IPS-15b (cell line): ENCODE measurements at regions not wholly inside any gene's neighbourhood (a gene's known extent, or its start where the extent isn't known, plus 50 kb on each side); places are given as distances from the start of the nearest gene placed in this dataset.

Experiments
- H3K27me3 ChIP-seq: one replicate; pipeline ENCODE4 v1.6.1; 2013; ENCODE audit warnings: low read length; ENCODE audit not compliant: control insufficient read depth, insufficient read depth
- H3K36me3 ChIP-seq: one replicate; pipeline ENCODE4 v1.6.1; 2013; ENCODE audit warnings: low read length; ENCODE audit not compliant: control insufficient read depth, insufficient read depth
- H3K4me1 ChIP-seq: one replicate; pipeline ENCODE4 v1.6.1; 2013; ENCODE audit warnings: mild to moderate bottlenecking, low read length; ENCODE audit not compliant: control insufficient read depth, insufficient read depth
- H3K4me3 ChIP-seq: one replicate; pipeline ENCODE4 v1.5.1; 2013; ENCODE audit warnings: low read depth, low read length
- H3K9ac ChIP-seq: one replicate; pipeline ENCODE4 v1.6.1; 2013; ENCODE audit warnings: low read depth, mild to moderate bottlenecking, low read length
- H3K9me3 ChIP-seq: one replicate; pipeline ENCODE4 v1.6.1; 2013; ENCODE audit warnings: mild to moderate bottlenecking, low read length; ENCODE audit not compliant: control insufficient read depth, insufficient read depth

DNA sequence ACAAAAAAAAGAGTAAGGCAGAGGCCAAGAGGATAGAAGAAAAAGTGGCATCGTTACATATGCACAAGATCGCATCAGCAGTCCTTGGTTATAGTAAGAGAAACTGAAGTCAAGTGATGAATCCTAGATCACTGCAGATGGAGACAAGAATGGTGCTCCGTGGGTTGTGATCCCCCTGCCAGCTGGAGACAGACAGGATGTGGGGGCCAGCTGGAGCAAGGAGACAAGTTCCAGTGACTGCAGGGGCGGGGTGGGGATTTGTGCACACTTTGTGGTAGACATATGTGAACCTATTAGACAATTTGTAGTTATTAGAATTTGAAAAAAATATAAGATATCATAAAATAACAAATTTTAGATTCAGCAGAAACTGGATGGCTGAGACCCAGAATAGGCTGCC is 697.9 kb upstream of the ADAMTS16 start:
- Histone ChIP-seq H3K4me3 (no peak overlapping the region), H3K9ac (no peak overlapping the region), H3K27me3 (no peaks in the 10 kb centered on the region), H3K36me3 (no peaks in the 10 kb centered on the region), H3K4me1 (no peaks in the 10 kb centered on the region), H3K9me3 (no peaks in the 10 kb centered on the region)

DNA sequence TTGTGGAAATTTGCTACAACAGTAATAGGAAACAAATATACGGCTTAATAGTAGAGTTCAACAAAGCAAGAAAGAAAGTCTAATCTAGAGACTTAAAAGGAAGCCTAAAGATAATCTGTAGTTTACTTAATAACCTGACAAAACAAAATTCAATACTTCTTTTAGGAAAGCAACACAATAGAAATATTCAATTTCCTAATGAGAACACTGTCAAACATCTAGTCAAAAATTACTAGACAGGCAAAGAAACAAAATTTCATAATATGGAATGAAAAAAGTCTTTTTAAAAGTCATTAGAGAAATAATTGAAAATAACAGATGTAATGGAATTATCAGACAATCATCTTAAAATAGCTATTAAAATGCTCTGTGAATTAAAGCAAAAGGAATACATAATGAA is 692.5 kb upstream of the ADAMTS16 start:
- H3K4me3 ChIP-seq, result no peak overlapping the region
- H3K27me3 ChIP-seq, result no peaks in the 10 kb centered on the region
- H3K9me3 ChIP-seq, result no peaks in the 10 kb centered on the region
- no peaks in the 10 kb centered on the region for H3K4me1 ChIP-seq
- no peaks in the 10 kb centered on the region for H3K36me3 ChIP-seq
- no peak overlapping the region for H3K9ac ChIP-seq

DNA sequence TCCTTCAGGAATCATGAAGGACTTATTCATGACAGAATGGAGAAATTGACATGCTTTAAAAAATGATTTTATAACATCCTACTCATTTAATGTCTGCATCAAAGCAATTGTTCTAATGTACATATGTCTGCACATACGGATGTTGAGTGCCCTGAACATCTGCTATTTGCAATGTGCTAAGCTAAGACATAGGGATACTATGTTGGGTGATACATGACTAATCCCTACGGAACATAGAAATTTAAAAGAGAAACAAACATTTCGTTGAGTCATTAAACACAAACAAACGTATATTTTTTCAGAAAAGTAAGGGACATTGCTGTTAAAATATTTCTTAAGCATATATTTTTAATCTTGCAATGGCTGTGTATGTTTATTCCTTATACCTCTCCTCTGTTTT is 686.5 kb upstream of the ADAMTS16 start:
- H3K9ac ChIP-seq, result no peak overlapping the region
- H3K36me3 ChIP-seq, result no peaks in the 10 kb centered on the region
- H3K4me3 ChIP-seq, result no peak overlapping the region
- no peaks in the 10 kb centered on the region for H3K4me1 ChIP-seq
- H3K9me3 ChIP-seq, result no peaks in the 10 kb centered on the region
- H3K27me3 ChIP-seq, result no peaks in the 10 kb centered on the region

DNA sequence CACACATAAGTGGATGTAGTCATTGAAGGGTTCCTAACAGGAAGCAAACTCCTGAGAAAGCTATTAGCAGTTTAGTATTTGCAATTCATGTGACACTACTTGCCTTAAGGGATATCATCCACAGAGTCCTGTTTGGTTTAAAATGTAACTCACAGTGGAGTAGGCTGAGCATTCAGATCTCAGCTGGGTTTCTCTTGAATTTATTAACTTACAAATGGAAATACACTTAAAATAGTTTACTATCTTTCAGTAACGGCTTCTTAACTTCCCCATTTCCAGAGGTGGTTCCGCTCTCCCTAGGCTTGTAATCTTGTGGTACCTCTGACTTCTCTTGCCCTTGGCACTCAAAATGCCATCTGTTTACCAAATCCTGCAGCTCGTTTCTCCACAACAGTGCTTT is 660.7 kb upstream of the ADAMTS16 start:
- Histone ChIP-seq H3K9ac (no peak overlapping the region), H3K36me3 (no peaks in the 10 kb centered on the region), H3K4me3 (no peak overlapping the region), H3K4me1 (peaks cover 4% of the 10 kb centered on the region), H3K27me3 (no peaks in the 10 kb centered on the region), H3K9me3 (no peaks in the 10 kb centered on the region)

DNA sequence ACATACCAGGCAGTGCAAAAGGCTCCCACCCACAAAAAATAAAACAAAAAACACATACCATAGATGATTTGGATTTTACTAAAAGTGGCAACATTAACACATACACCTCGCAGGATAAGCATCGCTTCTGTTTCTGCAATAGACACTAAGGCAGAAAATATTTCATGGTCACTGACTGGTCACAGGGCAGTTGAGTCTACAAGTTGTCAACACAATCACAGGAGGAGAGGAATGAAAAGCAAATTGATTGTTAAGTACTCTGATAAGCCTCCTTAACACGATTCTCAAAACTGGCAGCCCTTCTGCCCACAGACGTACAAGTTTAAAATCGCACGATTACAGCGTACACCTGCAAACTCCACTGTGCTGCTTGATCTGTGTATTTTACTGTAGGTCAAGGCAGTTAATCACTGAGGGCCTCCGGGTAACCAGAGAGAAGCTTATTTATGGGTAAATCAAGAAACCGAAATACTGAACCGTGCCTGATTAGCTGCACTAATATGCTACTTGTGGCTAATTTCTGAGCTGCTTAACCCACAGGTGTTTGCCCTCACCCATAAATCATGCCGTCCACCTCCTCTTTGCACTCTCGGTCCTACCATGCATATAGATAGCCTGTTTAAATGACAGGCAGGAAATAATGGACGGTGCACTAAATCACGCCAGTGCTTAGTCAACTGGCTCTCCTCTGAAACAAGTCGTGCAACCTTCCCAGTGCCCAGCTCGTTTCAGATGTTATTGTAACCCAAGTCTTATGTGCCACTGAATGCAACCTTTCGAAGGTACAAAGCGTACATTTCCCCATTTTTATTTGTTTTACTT is 659.4 kb upstream of the ADAMTS16 start:
- H3K4me1 ChIP-seq, result peaks cover 2% of the 10 kb centered on the region
- H3K4me3 ChIP-seq, result no peak overlapping the region
- no peaks in the 10 kb centered on the region for H3K36me3 ChIP-seq
- H3K9ac ChIP-seq, result no peak overlapping the region
- no peaks in the 10 kb centered on the region for H3K9me3 ChIP-seq
- no peaks in the 10 kb centered on the region for H3K27me3 ChIP-seq

DNA sequence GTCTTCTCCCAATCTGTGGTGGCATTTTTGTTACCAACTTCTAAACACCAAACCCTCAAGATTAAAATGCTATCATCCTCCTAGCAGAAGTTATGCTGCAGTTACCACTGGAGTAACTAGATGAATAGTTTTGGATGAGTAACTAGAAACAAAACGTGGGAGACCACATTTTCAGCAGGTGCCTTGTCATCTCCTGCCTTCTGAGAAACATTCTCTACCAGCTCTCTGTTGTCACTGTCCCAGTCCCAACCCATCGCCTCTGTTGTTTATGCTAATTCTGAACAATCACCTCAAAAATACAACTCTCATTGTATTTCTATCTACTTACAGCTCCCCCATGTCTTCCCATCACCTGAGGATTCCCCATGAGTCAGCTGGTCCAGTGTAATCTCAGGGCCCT is 652.5 kb upstream of the ADAMTS16 start:
- Histone ChIP-seq H3K9ac (no peak overlapping the region), H3K9me3 (no peaks in the 10 kb centered on the region), H3K36me3 (no peaks in the 10 kb centered on the region), H3K27me3 (no peaks in the 10 kb centered on the region), H3K4me1 (no peaks in the 10 kb centered on the region), H3K4me3 (no peak overlapping the region)

DNA sequence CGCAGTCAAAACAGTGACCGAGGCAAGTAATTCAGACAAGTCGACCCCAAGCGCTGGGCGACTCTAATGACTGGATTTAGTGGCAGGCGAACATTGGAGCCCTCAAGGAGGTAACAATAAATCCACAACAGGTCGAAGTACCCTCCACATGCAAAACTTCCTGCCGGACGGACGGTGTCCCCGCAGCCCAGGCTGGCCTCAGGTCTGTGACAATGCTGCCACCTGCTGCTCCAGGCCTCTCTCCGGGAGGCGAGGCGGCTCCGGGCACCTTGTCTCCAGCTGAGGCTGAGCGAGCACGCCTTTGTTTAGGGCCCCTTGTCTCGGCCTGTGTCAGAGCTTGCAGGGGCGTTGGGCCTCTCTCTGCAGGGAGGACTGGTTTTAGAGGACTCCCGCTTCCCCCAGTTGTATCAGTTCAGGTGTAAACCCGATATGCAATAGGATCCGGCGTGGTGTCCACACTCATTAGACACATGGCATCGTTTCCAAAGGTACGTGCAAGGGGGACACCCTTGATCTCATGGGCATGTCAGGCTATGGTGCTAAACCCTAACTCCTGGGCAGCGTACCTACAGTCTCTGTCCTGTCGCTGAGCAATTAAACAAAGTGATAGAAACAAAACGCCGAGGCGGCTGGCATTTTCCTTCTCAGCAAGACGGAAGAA is 628.0 kb upstream of the ADAMTS16 start:
- no peak overlapping the region for H3K4me3 ChIP-seq
- peaks cover 3% of the 10 kb centered on the region for H3K4me1 ChIP-seq
- peaks cover 6% of the 10 kb centered on the region for H3K27me3 ChIP-seq
- no peaks in the 10 kb centered on the region for H3K9me3 ChIP-seq
- no peak overlapping the region for H3K9ac ChIP-seq
- no peaks in the 10 kb centered on the region for H3K36me3 ChIP-seq

DNA sequence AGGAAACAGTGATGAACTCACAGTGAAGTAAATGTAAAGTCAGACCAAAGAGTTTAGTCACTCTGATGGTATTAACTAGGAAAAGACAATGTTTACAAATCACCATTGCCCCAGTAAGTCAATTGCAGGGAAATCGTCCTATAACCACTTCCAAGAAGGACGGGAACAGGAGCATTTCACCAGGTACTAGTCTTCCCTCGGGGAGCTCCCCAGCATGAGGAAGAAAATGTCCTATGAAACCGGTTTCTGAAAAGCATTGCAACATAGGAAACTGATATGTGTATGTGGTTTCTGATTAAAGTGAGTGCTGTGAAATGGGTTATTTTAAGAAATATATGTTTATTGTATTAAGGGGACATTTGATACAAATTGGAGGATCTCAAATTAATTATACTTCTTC is 626.7 kb upstream of the ADAMTS16 start:
- Histone ChIP-seq H3K27me3 (peaks cover 6% of the 10 kb centered on the region), H3K4me3 (no peak overlapping the region), H3K9ac (no peak overlapping the region), H3K9me3 (no peaks in the 10 kb centered on the region), H3K4me1 (peaks cover 3% of the 10 kb centered on the region), H3K36me3 (no peaks in the 10 kb centered on the region)

DNA sequence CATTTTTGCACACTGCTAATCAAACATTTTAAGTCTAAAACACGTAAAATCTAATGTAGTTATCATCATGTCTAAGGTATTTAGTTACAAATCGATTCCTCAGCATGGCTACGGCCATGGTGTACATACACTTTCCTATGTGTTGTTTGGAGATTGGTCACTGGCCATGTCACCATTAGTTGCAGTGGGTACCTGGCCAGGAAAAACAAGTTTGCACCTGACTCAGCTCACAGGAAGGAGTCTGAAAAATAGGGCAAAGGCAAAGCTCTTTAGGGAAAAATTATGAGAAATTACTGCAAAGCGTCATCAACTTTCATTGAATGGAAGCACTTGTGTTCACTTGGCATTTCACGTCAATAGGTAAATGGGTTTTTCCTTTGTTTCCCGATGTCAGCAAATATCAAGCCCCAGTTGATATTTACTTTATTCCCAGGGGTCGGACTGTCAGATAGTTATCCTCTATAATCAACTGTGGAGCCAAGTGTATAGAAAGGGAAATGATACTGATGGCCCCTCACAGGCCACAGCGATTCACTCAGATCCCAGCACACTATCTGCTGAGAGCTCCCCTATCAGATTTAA is 626.0 kb upstream of the ADAMTS16 start:
- Histone ChIP-seq H3K9me3 (no peaks in the 10 kb centered on the region), H3K36me3 (no peaks in the 10 kb centered on the region), H3K4me3 (no peak overlapping the region), H3K9ac (no peak overlapping the region), H3K27me3 (peaks cover 6% of the 10 kb centered on the region), H3K4me1 (peaks cover 6% of the 10 kb centered on the region)

DNA sequence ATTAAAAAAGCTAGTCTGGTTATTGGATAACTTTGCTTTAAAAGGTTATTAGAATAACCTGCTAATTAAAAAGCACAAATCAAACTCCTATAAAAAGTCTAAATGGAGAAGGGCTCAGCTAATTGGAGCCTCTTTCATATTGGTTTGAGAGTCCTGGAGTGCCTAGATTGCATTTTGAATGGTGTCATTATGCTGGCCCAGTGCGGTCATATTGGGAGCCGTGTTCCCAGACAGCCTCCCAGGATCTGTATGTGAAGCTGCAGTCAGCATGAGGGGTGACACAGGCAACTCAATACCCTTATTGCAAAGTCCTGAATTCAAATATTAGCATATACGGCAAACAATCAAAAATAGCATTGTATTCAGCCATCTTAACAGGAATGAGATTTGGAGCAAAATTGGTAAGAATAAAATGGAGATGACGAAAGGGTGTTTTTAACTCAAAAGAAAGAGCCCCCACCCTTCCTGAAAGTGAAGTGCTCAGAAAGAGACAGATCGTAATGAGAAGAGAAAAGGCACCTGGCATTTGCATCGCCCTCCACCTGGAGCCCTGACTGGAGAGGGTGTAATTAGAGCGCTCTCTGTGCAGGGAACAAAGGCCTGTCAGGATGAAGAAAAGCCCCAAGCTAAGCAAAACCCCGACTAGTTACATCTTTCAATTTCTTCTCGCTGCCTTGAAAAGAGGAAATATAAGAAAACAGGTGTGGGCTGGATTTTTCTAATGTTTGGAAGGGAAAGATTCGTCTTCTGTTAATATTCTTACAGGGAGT is 621.0 kb upstream of the ADAMTS16 start:
- Histone ChIP-seq H3K27me3 (no peaks in the 10 kb centered on the region), H3K4me3 (no peak overlapping the region), H3K9ac (no peak overlapping the region), H3K36me3 (no peaks in the 10 kb centered on the region), H3K9me3 (no peaks in the 10 kb centered on the region), H3K4me1 (peaks cover 9% of the 10 kb centered on the region)

DNA sequence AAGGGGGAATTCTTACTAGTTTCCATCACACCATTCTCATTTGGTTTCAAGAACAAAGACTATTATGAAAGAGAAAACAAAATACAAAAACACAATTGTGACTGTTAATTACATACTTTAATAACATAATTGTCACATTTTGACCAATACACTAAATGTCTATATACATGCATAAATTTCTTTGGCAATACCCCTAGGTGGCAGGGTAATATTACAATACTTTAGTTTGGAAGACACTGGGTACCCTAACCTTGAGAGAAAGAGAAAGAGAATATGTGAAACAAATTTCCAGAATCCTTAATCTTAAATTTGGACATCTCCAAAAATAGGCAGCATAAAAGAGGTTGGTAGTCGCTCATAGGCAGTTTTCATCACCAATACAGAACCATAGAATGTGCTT is 619.6 kb upstream of the ADAMTS16 start:
- Histone ChIP-seq H3K36me3 (no peaks in the 10 kb centered on the region), H3K9ac (no peak overlapping the region), H3K27me3 (no peaks in the 10 kb centered on the region), H3K4me1 (peaks cover 9% of the 10 kb centered on the region), H3K9me3 (no peaks in the 10 kb centered on the region), H3K4me3 (no peak overlapping the region)
